Putamen (tissue), 1 donor: ENCODE measurements at regions not wholly inside any gene's neighbourhood (a gene's known extent, or its start where the extent isn't known, plus 50 kb on each side); places are given as distances from the start of the nearest gene placed in this dataset.
"Not testable (repeated sequence)": the region's sequence is repeated elsewhere in the genome, so short reads cannot be mapped to it uniquely, and the experiment has no call there.

Source experiments
- DNase-seq: peaks from one replicate; pipeline ENCODE4 v3.0.0-alpha.2; 2016; ENCODE audit warnings: low spot score

- DNase-seq, result no peak
These were observed 278.3 kb downstream of the SPRY1 start for GRCh38 chr4:123674762-123675465.

GRCh38 chr4:123675567-123675966 is 279.0 kb downstream of the SPRY1 start:
- no peak for DNase-seq

GRCh38 chr4:123676071-123676889 is 279.7 kb downstream of the SPRY1 start:
- DNase-seq, result no peak

- no peak for DNase-seq
These were observed 280.3 kb downstream of the SPRY1 start for GRCh38 chr4:123676890-123677229.

- DNase-seq, result no peak
These were observed 286.3 kb downstream of the SPRY1 start for GRCh38 chr4:123682931-123683330.

GRCh38 chr4:123684937-123685336 is 288.3 kb downstream of the SPRY1 start:
- not testable (repeated sequence) for DNase-seq

- not testable (repeated sequence) for DNase-seq
These were observed 298.9 kb downstream of the SPRY1 start for GRCh38 chr4:123695531-123695930.

- DNase-seq, result no peak
These were observed 300.1 kb downstream of the SPRY1 start for GRCh38 chr4:123696687-123697086.

GRCh38 chr4:123698556-123698955 is 302.0 kb downstream of the SPRY1 start:
- DNase-seq, result no peak

GRCh38 chr4:123699880-123700771 is 303.5 kb downstream of the SPRY1 start:
- peak; percentile 62 for DNase-seq

GRCh38 chr4:123701131-123701575 is 304.6 kb downstream of the SPRY1 start:
- DNase-seq, result no peak

GRCh38 chr4:123705419-123705818 is 308.8 kb downstream of the SPRY1 start:
- DNase-seq, result no peak

GRCh38 chr4:123706973-123707372 is 310.4 kb downstream of the SPRY1 start:
- no peak for DNase-seq

- DNase-seq, result no peak
These were observed 312.3 kb downstream of the SPRY1 start for GRCh38 chr4:123708902-123709301.

GRCh38 chr4:123709336-123709735 is 312.7 kb downstream of the SPRY1 start:
- DNase-seq, result no peak

GRCh38 chr4:123731035-123731434 is 334.4 kb downstream of the SPRY1 start:
- DNase-seq, result no peak

- no peak for DNase-seq
These were observed 340.6 kb downstream of the SPRY1 start for GRCh38 chr4:123737156-123737555.

- no peak for DNase-seq
These were observed 343.2 kb downstream of the SPRY1 start for GRCh38 chr4:123739806-123740205.

GRCh38 chr4:123740236-123740635 is 343.6 kb downstream of the SPRY1 start:
- DNase-seq, result no peak

GRCh38 chr4:123741906-123742305 is 345.3 kb downstream of the SPRY1 start:
- no peak for DNase-seq

GRCh38 chr4:123743848-123744247 is 347.3 kb downstream of the SPRY1 start:
- no peak for DNase-seq

- DNase-seq, result no peak
These were observed 348.2 kb downstream of the SPRY1 start for GRCh38 chr4:123744664-123745290.
